Ovary (tissue), 7 donors: ENCODE measurements at regions not wholly inside any gene's neighbourhood (a gene's known extent, or its start where the extent isn't known, plus 50 kb on each side); places are given as distances from the start of the nearest gene placed in this dataset.

Source experiments
- DNase-seq, 5 donors: peaks; one replicate each; pipeline ENCODE4 v3.0.0-alpha.2; 2019 to 2020
- H3K27ac ChIP-seq, 2 donors: fragments of 200-600 bp; one replicate each; pipeline versions ENCODE4 v1.5.1 to v1.8.0; 2019 to 2022
- H3K27me3 ChIP-seq: fragments of 200-600 bp; one replicate; pipeline ENCODE4 v1.8.0; 2022
- H3K36me3 ChIP-seq: fragments of 200-600 bp; sonication (generic); one replicate; pipeline ENCODE4 v1.5.1; 2019
- H3K4me1 ChIP-seq: one replicate; pipeline ENCODE4 v1.8.1; 2013; ENCODE audit warnings: mild to moderate bottlenecking, moderate library complexity; ENCODE audit not compliant: insufficient read depth
- H3K4me3 ChIP-seq: fragments of 200-600 bp; sonication (generic); one replicate; pipeline ENCODE4 v1.5.1; 2017
- H3K9me3 ChIP-seq, 2 donors: fragments of 200-600 bp in 1 of 2; sonication (generic) in 1 of 2; one replicate each; pipeline versions ENCODE4 v1.5.1 to v1.8.1; 2013 to 2019; ENCODE audit warnings: mild to moderate bottlenecking in 1 of 2, moderate library complexity in 1 of 2
- EP300 ChIP-seq: sonication (generic); formaldehyde crosslinking; IDR thresholded peaks from one replicate; pipeline ENCODE4 v1.6.1; 2017; ENCODE audit warnings: antibody characterized with exemption
- POLR2A ChIP-seq: fragments of 450-650 bp; IDR thresholded peaks from one replicate; pipeline ENCODE4 v1.6.1; 2017; ENCODE audit warnings: antibody characterized with exemption, mild to moderate bottlenecking, moderate library complexity
- WGBS, 3 donors: extraction: QIAGEN DNeasy Blood & Tissue Kit in 1 of 3; methylation state at CpG; one replicate each; pipeline versions ENCODE4 v1.1.5 to v1.1.7; 2013 to 2017; 5-methylcytosine and 5-hydroxymethylcytosine counted together
- intact Hi-C, 4 donors: fragments of 100-400 bp; cut with DNase I; formaldehyde crosslinking; loops; one replicate each; pipeline versions ENCODE4 v1.11.0 to v1.15.1; 2022 to 2023
- TF ChIP-seq, protein P1 (sequence below), 3 donors: fragments of 450-650 bp in 2 of 3; fragments of 200-600 bp in 1 of 3; IDR thresholded peaks; one replicate each; pipeline versions ENCODE4 v1.5.1 to v1.8.0; 2016 to 2022; ENCODE audit warnings: antibody characterized with exemption in 3 of 3, mild to moderate bottlenecking in 1 of 3
- donor health status: DM: no; HTN: no; CAD: no; lungs with moderate emphysema.
- donor health status: DM: no; HTN: no; CAD: no.
- donor health status: Bipolar disorder and iron deficiency.
- donor health status: DM: no; HTN: no; CAD: no.
- donor health status: DM: yes; HTN: yes; CAD: no.

DNA sequence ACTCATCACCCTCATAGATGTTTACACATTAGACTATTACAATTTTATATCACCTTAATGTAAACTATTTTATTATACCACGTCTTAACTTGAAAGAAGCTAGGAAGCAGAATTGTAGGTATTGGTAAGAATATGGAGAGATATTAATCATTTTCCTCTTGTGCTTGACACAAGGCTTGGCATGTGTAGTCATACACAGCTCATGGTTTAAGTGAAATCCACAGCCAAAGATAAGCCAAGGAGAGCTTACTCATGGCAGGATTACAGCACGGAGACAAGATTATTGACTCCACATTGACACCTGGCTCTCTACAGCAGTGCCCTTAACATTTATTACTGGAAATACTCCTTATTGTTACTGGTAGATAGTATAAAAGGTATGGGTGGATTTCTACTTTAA is 68.4 kb upstream of the ADGRL4 start:
- Histone ChIP-seq H3K27ac (no peak overlapping the region), H3K9me3 (no peaks in the 10 kb centered on the region), H3K4me1 (no peaks in the 10 kb centered on the region), H3K4me3 (no peak overlapping the region), H3K27me3 (no peaks in the 10 kb centered on the region), H3K36me3 (no peaks in the 10 kb centered on the region)
- intact Hi-C loops: no loop called here
- no peak for TF ChIP-seq EP300
- no peak for TF ChIP-seq POLR2A
- TF ChIP-seq, protein P1, sequence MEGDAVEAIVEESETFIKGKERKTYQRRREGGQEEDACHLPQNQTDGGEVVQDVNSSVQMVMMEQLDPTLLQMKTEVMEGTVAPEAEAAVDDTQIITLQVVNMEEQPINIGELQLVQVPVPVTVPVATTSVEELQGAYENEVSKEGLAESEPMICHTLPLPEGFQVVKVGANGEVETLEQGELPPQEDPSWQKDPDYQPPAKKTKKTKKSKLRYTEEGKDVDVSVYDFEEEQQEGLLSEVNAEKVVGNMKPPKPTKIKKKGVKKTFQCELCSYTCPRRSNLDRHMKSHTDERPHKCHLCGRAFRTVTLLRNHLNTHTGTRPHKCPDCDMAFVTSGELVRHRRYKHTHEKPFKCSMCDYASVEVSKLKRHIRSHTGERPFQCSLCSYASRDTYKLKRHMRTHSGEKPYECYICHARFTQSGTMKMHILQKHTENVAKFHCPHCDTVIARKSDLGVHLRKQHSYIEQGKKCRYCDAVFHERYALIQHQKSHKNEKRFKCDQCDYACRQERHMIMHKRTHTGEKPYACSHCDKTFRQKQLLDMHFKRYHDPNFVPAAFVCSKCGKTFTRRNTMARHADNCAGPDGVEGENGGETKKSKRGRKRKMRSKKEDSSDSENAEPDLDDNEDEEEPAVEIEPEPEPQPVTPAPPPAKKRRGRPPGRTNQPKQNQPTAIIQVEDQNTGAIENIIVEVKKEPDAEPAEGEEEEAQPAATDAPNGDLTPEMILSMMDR (IDR thresholded peaks at IDR 0.05): no peak
- DNase-seq: no peak
- WGBS, 3 donors: 85 to 90% (median 85%) methylated on average over 2 of the region's 2 CpGs

DNA sequence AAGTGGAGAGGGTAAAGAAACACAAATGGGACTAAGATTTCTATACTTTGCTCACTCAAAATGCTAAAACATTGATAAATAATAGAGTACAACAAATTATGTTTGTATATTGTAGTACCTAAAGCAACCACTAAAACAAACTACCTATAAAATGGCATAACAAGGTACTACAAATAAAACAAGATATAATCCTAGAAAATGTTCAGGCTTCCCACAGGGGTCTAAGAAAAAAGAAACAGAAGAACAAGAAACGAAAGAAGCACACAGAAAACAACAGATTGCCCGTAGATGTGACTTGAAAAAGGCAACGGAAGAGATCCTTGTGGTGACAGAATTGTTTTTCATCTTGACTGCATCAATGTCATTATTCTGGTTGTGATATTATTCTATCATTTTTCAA is 63.3 kb upstream of the ADGRL4 start:
- H3K36me3 ChIP-seq: no peaks in the 10 kb centered on the region
- H3K27ac ChIP-seq: no peak overlapping the region
- TF ChIP-seq EP300 (no peak), POLR2A (no peak)
- TF ChIP-seq, protein P1 (IDR thresholded peaks at IDR 0.05): no peak
- H3K4me1 ChIP-seq: no peaks in the 10 kb centered on the region
- 83 to 89% (median 87%) methylated on average over 3 of the region's 3 CpGs for WGBS, 3 donors
- H3K4me3 ChIP-seq: no peak overlapping the region
- DNase-seq: no peak
- intact Hi-C loops: no loop called here
- H3K9me3 ChIP-seq: no peaks in the 10 kb centered on the region
- no peaks in the 10 kb centered on the region for H3K27me3 ChIP-seq

DNA sequence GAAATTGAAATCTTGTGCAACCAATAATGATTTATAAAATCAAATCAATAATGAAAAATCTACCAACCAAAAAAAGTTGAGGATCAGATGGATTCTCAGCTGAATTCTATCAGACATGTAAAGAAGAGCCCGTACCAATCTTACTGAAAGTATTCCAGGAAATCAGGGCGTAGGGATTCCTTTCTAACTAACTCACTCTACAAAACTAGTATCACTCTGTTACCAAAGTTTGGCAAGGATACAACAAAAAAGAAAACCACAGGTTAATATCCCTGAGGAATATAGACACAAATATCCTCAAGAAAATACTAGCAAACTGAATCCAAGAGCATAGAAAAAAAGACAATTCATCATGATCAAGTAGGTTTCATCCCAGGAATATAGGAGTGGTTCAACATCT is 52.8 kb upstream of the ADGRL4 start:
- 80 to 83% (median 83%) methylated on average over 2 of the region's 2 CpGs for WGBS, 3 donors

More for the DNA sequence above, 52.8 kb upstream of the ADGRL4 start:
- no peak for DNase-seq
- Histone ChIP-seq H3K4me1 (no peaks in the 10 kb centered on the region), H3K36me3 (no peaks in the 10 kb centered on the region), H3K4me3 (no peak overlapping the region), H3K27ac (no peak overlapping the region), H3K9me3 (no peaks in the 10 kb centered on the region), H3K27me3 (no peaks in the 10 kb centered on the region)
- no peak for TF ChIP-seq EP300
- TF ChIP-seq, protein P1 (IDR thresholded peaks at IDR 0.05): no peak
- no peak for TF ChIP-seq POLR2A
- intact Hi-C loops: no loop called here
